Small intestine (tissue), 7 donors: ENCODE measurements at regions not wholly inside any gene's neighbourhood (a gene's known extent, or its start where the extent isn't known, plus 50 kb on each side); places are given as distances from the start of the nearest gene placed in this dataset.
A peak's percentile ranks its signal among the peaks of the same experiment; 100 is the strongest.
"Not testable (repeated sequence)": the region's sequence is repeated elsewhere in the genome, so short reads cannot be mapped to it uniquely, and the experiment has no call there.

Experiments
- DNase-seq, 2 donors: peaks; one replicate each; pipeline versions ENCODE4 v3.0.0 to v3.0.0-alpha.2; 2013
- FAIRE-seq: peaks from 2 replicates; lab custom pipeline; 2012; peaks lifted over from hg19 to GRCh38; lab: Jason Lieb, UNC
- H3K27ac ChIP-seq, 3 donors: one replicate each; pipeline ENCODE4 v1.5.1; 2013; ENCODE audit warnings: low read length in 2 of 3, mild to moderate bottlenecking in 2 of 3, control low read depth in 1 of 3, inconsistent platforms in 1 of 3, low read depth in 1 of 3, moderate library complexity in 1 of 3
- H3K27me3 ChIP-seq, 3 donors: one replicate each; pipeline ENCODE4 v1.6.1; 2013; ENCODE audit warnings: low read length in 3 of 3, inconsistent platforms in 1 of 3; ENCODE audit not compliant: control insufficient read depth in 3 of 3, insufficient read depth in 3 of 3
- H3K36me3 ChIP-seq, 3 donors: one replicate each; pipeline ENCODE4 v1.6.1; 2013; ENCODE audit warnings: low read length in 3 of 3, inconsistent platforms in 1 of 3, low read depth in 1 of 3, mild to moderate bottlenecking in 1 of 3, moderate library complexity in 1 of 3; ENCODE audit not compliant: control insufficient read depth in 3 of 3, insufficient read depth in 2 of 3
- H3K4me1 ChIP-seq, 3 donors: one replicate each; pipeline ENCODE4 v1.6.1; 2013; ENCODE audit warnings: low read length in 2 of 3, inconsistent platforms in 1 of 3, low read depth in 1 of 3, mild to moderate bottlenecking in 1 of 3, moderate library complexity in 1 of 3; ENCODE audit not compliant: control insufficient read depth in 3 of 3, insufficient read depth in 2 of 3
- H3K4me3 ChIP-seq, 3 donors: one replicate each; pipeline ENCODE4 v1.5.1; 2013; ENCODE audit warnings: low read length in 3 of 3, control low read depth in 1 of 3, inconsistent platforms in 1 of 3, low read depth in 1 of 3, mild to moderate bottlenecking in 1 of 3, moderate library complexity in 1 of 3
- H3K9me3 ChIP-seq, 2 donors: one replicate each; pipeline ENCODE4 v1.6.1; 2013; ENCODE audit warnings: low read depth in 1 of 2, low read length in 1 of 2; ENCODE audit not compliant: control insufficient read depth in 2 of 2, insufficient read depth in 1 of 2
- WGBS, 3 donors: extraction: QIAGEN DNeasy Blood & Tissue Kit; methylation state at CpG; one replicate each; pipeline ENCODE4 v1.1.7; 2013; 5-methylcytosine and 5-hydroxymethylcytosine counted together
- donor health status: healthy with polysubstance abuse.
- donor health status: control.
- donor health status: control.
- donor health status: Bipolar disorder and iron deficiency.
- donor health status: healthy.

- no peak for DNase-seq
- Histone ChIP-seq H3K4me1 (no peaks in the 10 kb centered on the region), H3K9me3 (no peaks in the 10 kb centered on the region), H3K27ac (no peak overlapping the region), H3K36me3 (no peaks in the 10 kb centered on the region), H3K27me3 (no peaks in the 10 kb centered on the region), H3K4me3 (no peak overlapping the region)
- 41 to 63% (median 48%) methylated on average over 3 of the region's 3 CpGs for WGBS, 3 donors
- no peak for FAIRE-seq
Observed at GRCh38 chr5:100409660-100410151, 125.5 kb upstream of the FAM174A start.

- H3K4me3 ChIP-seq: no peak overlapping the region
- H3K9me3 ChIP-seq: no peaks in the 10 kb centered on the region
- no peaks in the 10 kb centered on the region for H3K4me1 ChIP-seq
- WGBS, 3 donors: 91 to 97% (median 93%) methylated on average over 3 of the region's 3 CpGs
- FAIRE-seq: no peak
- no peaks in the 10 kb centered on the region for H3K27me3 ChIP-seq
- DNase-seq: no peak
- H3K27ac ChIP-seq: no peak overlapping the region
- no peaks in the 10 kb centered on the region for H3K36me3 ChIP-seq
Observed at GRCh38 chr5:100407053-100407452, 128.1 kb upstream of the FAM174A start.

GRCh38 chr5:100406640-100407039 lies 128.5 kb upstream of the FAM174A start:
- no peak for DNase-seq
- no peak for FAIRE-seq
- WGBS, 3 donors: 58 to 79% (median 78%) methylated on average over 2 of the region's 2 CpGs

GRCh38 chr5:100402071-100402470 lies 133.1 kb upstream of the FAM174A start:
- H3K36me3 ChIP-seq: no peaks in the 10 kb centered on the region
- no peaks in the 10 kb centered on the region for H3K27me3 ChIP-seq
- no peaks in the 10 kb centered on the region for H3K9me3 ChIP-seq
- no peak overlapping the region for H3K27ac ChIP-seq
- no peak overlapping the region for H3K4me3 ChIP-seq
- FAIRE-seq (no peak), DNase-seq (no peak)
- H3K4me1 ChIP-seq: no peaks in the 10 kb centered on the region
- WGBS, 3 donors: 66 to 68% (median 67%) methylated on average over 5 of the region's 5 CpGs

More at GRCh38 chr5:100406640-100407039, 128.5 kb upstream of the FAM174A start:
- no peaks in the 10 kb centered on the region for H3K27me3 ChIP-seq
- H3K36me3 ChIP-seq: no peaks in the 10 kb centered on the region
- no peak overlapping the region for H3K27ac ChIP-seq
- H3K9me3 ChIP-seq: no peaks in the 10 kb centered on the region
- H3K4me3 ChIP-seq: no peak overlapping the region
- no peaks in the 10 kb centered on the region for H3K4me1 ChIP-seq

- FAIRE-seq: no peak
- no peak overlapping the region for H3K4me3 ChIP-seq
- no peak overlapping the region for H3K27ac ChIP-seq
- no peaks in the 10 kb centered on the region for H3K9me3 ChIP-seq
- no peak for DNase-seq
- no peaks in the 10 kb centered on the region for H3K4me1 ChIP-seq
- H3K36me3 ChIP-seq: no peaks in the 10 kb centered on the region
- no peaks in the 10 kb centered on the region for H3K27me3 ChIP-seq
Observed at GRCh38 chr5:100401149-100401548, 134.0 kb upstream of the FAM174A start.

GRCh38 chr5:100398815-100399214 lies 136.4 kb upstream of the FAM174A start:
- H3K4me1 ChIP-seq, H3K4me3 ChIP-seq, H3K27me3 ChIP-seq, H3K27ac ChIP-seq, H3K36me3 ChIP-seq, H3K9me3 ChIP-seq, DNase-seq: not testable (repeated sequence)
- WGBS, 3 donors: 56 to 74% (median 64%) methylated on average over 3 of the region's 3 CpGs
- FAIRE-seq: peak; percentile 19

- not testable (repeated sequence) for H3K4me3 ChIP-seq, H3K36me3 ChIP-seq, FAIRE-seq, H3K4me1 ChIP-seq, DNase-seq, H3K27ac ChIP-seq, H3K9me3 ChIP-seq, H3K27me3 ChIP-seq
- 86 to 92% (median 92%) methylated on average over 9 to 18 of the region's 19 CpGs for WGBS, 3 donors
Observed at GRCh38 chr5:100379254-100379858, 155.8 kb upstream of the FAM174A start.

- not testable (repeated sequence) for DNase-seq, H3K27me3 ChIP-seq, H3K4me1 ChIP-seq, H3K27ac ChIP-seq, H3K4me3 ChIP-seq, FAIRE-seq, H3K36me3 ChIP-seq, H3K9me3 ChIP-seq
- 33 to 46% (median 34%) methylated on average over 5 of the region's 5 CpGs for WGBS, 3 donors
Observed at GRCh38 chr5:100364757-100365478, 170.3 kb upstream of the FAM174A start.
